ENCODE measurements at regions not wholly inside any gene's neighbourhood (a gene's known extent, or its start where the extent isn't known, plus 50 kb on each side); places are given as distances from the start of the nearest gene placed in this dataset.

DNA sequence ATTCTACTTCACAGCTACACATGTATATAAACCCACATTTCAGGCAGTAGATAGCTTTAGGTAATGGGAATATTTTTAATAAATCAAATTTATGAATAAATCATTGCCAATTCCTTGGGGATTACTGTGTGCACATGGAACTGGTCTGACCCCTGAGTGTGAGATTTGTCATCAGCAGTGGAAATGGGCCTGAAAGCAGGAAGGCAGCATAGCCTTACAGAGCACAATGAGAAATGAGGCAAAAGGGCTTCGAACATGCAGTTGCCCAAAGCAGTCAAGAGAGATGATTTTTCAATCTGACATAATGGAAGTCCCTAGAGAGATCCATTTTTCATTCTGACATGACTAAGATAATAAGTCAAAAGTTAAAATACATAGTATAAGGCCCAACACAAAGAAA lies 599.2 kb downstream of the TUSC7 start:
- intact Hi-C loops (cut with micrococcal nuclease): no loop called here
- H3K27ac ChIP-seq (replicated peaks): no peak overlapping the region
- no peaks in the 10 kb centered on the region for H3K9me3 ChIP-seq (replicated peaks)
- no peak overlapping the region for H3K4me3 ChIP-seq
- H3K36me3 ChIP-seq: no peaks in the 10 kb centered on the region
- H3K4me1 ChIP-seq: no peaks in the 10 kb centered on the region
- DNase-seq: no peak
- H3K27me3 ChIP-seq (ENCODE audit: low read depth): no peaks in the 10 kb centered on the region
- TF ChIP-seq, protein P1, sequence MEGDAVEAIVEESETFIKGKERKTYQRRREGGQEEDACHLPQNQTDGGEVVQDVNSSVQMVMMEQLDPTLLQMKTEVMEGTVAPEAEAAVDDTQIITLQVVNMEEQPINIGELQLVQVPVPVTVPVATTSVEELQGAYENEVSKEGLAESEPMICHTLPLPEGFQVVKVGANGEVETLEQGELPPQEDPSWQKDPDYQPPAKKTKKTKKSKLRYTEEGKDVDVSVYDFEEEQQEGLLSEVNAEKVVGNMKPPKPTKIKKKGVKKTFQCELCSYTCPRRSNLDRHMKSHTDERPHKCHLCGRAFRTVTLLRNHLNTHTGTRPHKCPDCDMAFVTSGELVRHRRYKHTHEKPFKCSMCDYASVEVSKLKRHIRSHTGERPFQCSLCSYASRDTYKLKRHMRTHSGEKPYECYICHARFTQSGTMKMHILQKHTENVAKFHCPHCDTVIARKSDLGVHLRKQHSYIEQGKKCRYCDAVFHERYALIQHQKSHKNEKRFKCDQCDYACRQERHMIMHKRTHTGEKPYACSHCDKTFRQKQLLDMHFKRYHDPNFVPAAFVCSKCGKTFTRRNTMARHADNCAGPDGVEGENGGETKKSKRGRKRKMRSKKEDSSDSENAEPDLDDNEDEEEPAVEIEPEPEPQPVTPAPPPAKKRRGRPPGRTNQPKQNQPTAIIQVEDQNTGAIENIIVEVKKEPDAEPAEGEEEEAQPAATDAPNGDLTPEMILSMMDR (IDR thresholded peaks at IDR 0.05; ENCODE audit: borderline replicate concordance): no peak

DNA sequence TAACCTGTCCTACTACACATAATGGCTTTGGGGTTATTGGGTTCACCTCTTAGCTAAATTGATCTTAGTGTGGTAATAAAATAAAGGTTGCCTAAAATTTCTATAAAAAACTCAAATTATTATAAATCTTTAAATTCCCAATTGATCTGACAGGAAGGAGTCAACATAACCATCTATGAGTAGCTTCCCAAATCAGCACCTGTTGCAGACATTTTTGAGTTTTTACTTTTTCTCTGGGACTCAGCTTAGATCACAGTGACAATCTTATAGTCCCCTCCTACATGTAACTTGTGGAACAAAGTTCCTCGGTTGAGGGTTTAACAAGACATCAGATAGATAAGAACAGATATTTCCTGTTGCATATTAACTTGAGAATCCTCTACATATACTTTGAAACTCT lies 601.0 kb downstream of the TUSC7 start:
- no peaks in the 10 kb centered on the region for H3K27me3 ChIP-seq (ENCODE audit: low read depth)
- H3K4me1 ChIP-seq: no peaks in the 10 kb centered on the region
- DNase-seq: no peak
- no peaks in the 10 kb centered on the region for H3K9me3 ChIP-seq (replicated peaks)
- intact Hi-C loops (cut with micrococcal nuclease): no loop called here
- no peaks in the 10 kb centered on the region for H3K36me3 ChIP-seq
- H3K27ac ChIP-seq (replicated peaks): no peak overlapping the region
- TF ChIP-seq, protein P1 (IDR thresholded peaks at IDR 0.05; ENCODE audit: borderline replicate concordance): no peak
- H3K4me3 ChIP-seq: no peak overlapping the region

DNA sequence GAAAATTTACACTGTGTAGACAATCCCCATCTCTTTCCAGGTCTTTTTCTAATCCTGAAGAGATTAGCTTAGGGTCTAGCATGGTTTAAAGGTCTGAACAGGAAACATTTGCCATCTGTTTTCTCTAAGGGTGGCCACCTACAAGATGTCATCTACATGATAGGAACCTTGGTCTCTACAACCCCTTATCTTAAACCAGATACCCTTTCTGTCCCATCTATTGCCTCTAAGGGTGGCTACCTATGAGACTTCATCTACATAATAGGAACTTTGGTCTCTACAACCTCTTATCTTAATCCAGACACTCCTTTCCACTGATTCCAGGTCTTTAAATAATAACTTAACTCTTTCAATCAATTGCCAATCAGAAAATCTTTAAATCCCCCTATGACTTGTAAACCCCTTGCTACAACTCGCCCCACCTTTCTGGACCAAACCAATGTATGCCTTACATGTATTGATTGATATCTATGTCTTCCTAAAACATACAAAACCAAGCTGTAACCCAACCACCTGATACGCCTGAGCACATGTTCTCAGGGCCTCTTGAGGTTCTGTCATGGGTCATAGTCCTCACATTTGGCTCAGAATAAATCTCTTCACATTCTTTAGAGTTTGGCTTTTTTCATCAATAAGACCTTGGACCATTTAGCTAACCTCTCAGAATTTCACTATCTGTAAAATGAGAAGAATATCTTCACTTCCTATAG lies 605.0 kb downstream of the TUSC7 start:
- intact Hi-C loops (cut with micrococcal nuclease): no loop called here

DNA sequence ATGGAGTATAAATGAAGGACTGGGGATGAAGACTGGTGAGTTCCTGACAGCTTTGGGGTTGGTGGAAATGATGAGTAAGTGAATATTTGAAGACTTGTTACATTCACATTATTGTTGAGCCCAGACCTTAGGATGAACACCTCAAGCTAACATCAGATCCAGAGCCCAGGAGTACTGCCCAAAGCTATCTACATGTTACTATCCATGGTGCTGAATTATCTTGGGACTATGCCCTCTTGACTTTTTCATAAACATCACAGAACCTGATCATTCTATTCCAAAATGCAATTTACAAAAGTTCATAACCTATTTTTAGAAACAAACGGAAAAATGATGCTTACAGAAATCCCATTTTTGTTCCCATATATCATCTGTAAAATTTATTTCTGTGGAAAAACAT lies 613.3 kb downstream of the TUSC7 start:
- DNase-seq: no peak
- no peaks in the 10 kb centered on the region for H3K36me3 ChIP-seq
- H3K27ac ChIP-seq (replicated peaks): no peak overlapping the region
- TF ChIP-seq, protein P1 (IDR thresholded peaks at IDR 0.05; ENCODE audit: borderline replicate concordance): no peak
- intact Hi-C loops (cut with micrococcal nuclease): no loop called here
- no peaks in the 10 kb centered on the region for H3K27me3 ChIP-seq (ENCODE audit: low read depth)
- no peak overlapping the region for H3K4me3 ChIP-seq
- H3K4me1 ChIP-seq: no peaks in the 10 kb centered on the region
- H3K9me3 ChIP-seq (replicated peaks): peaks cover 25% of the 10 kb centered on the region

More for the DNA sequence above, 605.0 kb downstream of the TUSC7 start:
- Histone ChIP-seq H3K4me1 (no peaks in the 10 kb centered on the region), H3K27me3 (ENCODE audit: low read depth) (no peaks in the 10 kb centered on the region), H3K27ac (replicated peaks) (no peak overlapping the region), H3K4me3 (no peak overlapping the region), H3K36me3 (no peaks in the 10 kb centered on the region), H3K9me3 (replicated peaks) (peaks cover under 1% of the 10 kb centered on the region)
- TF ChIP-seq, protein P1 (IDR thresholded peaks at IDR 0.05; ENCODE audit: borderline replicate concordance): no peak
- no peak for DNase-seq

DNA sequence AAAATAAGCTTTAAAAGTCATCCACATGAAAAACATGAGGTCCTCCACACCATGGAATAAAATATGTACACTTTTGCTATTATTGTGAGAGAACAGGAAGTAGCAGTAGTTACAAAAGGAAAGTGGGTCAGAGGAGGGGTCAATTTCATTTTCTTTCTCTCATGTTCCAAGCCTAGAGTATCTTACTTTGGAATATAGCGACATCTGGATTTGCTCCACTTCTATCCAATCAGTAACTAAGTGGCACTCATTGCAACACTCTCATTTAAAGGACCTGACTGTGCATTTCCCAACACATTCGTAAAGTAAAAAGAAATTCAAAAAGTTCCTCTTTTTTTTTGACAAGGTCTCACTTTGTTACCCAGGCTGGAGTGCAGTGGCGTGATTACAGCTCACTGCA lies 637.3 kb downstream of the TUSC7 start:
- no peaks in the 10 kb centered on the region for H3K27me3 ChIP-seq (ENCODE audit: low read depth)
- no peak for DNase-seq
- no peaks in the 10 kb centered on the region for H3K9me3 ChIP-seq (replicated peaks)
- no peak overlapping the region for H3K27ac ChIP-seq (replicated peaks)
- intact Hi-C loops (cut with micrococcal nuclease): no loop called here
- no peaks in the 10 kb centered on the region for H3K4me1 ChIP-seq
- no peak overlapping the region for H3K4me3 ChIP-seq
- TF ChIP-seq, protein P1 (IDR thresholded peaks at IDR 0.05; ENCODE audit: borderline replicate concordance): no peak
- no peaks in the 10 kb centered on the region for H3K36me3 ChIP-seq
